ENCODE measurements at regions not wholly inside any gene's neighbourhood (a gene's known extent, or its start where the extent isn't known, plus 50 kb on each side); places are given as distances from the start of the nearest gene placed in this dataset.

DNA sequence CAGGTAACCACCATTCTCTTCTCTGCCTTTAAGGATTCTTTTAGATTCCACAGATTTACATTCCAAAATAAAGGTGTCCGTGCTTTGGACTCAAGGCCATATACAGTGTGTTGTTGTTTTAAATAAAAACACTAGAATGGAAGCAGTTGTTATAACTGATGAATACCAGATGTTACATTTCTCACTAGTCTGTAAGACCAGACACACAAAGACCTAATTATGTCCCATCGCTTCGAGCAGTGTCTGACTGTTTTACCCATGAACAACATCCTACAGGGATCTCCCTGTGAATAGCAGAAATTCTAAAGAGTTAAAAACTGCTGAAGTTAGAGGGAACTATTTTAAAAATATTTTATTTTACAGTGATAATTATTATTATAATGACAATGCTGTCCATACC, 574.7 kb upstream of the ZP4 start:
- TF ChIP-seq ZC3H10 (CRISPR knock-in tag; IDR thresholded peaks at IDR 0.05) (no peak), TCF4 (CRISPR knock-in tag; IDR thresholded peaks at IDR 0.05; ENCODE audit: borderline replicate concordance) (peak; percentile 93), ZNF565 (CRISPR knock-in tag; conservative IDR thresholded peaks at IDR 0.05; ENCODE audit: low read depth) (no peak), RARB (CRISPR knock-in tag; IDR thresholded peaks at IDR 0.05) (no peak)
- TF ChIP-seq, protein P1, sequence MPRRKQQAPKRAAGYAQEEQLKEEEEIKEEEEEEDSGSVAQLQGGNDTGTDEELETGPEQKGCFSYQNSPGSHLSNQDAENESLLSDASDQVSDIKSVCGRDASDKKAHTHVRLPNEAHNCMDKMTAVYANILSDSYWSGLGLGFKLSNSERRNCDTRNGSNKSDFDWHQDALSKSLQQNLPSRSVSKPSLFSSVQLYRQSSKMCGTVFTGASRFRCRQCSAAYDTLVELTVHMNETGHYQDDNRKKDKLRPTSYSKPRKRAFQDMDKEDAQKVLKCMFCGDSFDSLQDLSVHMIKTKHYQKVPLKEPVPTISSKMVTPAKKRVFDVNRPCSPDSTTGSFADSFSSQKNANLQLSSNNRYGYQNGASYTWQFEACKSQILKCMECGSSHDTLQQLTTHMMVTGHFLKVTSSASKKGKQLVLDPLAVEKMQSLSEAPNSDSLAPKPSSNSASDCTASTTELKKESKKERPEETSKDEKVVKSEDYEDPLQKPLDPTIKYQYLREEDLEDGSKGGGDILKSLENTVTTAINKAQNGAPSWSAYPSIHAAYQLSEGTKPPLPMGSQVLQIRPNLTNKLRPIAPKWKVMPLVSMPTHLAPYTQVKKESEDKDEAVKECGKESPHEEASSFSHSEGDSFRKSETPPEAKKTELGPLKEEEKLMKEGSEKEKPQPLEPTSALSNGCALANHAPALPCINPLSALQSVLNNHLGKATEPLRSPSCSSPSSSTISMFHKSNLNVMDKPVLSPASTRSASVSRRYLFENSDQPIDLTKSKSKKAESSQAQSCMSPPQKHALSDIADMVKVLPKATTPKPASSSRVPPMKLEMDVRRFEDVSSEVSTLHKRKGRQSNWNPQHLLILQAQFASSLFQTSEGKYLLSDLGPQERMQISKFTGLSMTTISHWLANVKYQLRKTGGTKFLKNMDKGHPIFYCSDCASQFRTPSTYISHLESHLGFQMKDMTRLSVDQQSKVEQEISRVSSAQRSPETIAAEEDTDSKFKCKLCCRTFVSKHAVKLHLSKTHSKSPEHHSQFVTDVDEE (CRISPR knock-in tag; IDR thresholded peaks at IDR 0.05): peak; percentile 10; the same call in 1 of the 2 replicates
- ATAC-seq: peak; percentile 91

DNA sequence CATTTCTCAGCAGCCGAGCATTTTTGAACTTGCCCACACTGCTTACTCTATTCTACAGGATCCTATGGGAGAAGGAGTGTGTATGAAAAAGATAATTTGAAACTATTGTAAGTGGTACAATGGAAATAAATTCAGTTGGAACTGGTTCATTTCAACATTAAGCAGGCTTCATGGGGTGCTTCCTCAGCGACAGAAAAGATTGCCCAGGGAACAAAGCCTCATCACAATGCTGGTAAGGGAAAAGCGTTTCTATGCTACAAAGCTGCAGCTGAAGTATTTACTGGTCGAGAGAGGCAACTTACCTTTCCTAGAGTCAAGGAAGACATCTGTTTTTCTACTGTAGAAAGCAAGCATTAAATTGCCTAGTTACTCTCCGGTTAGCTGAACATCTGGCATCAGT, 568.2 kb upstream of the ZP4 start:
- TF ChIP-seq, protein P2, sequence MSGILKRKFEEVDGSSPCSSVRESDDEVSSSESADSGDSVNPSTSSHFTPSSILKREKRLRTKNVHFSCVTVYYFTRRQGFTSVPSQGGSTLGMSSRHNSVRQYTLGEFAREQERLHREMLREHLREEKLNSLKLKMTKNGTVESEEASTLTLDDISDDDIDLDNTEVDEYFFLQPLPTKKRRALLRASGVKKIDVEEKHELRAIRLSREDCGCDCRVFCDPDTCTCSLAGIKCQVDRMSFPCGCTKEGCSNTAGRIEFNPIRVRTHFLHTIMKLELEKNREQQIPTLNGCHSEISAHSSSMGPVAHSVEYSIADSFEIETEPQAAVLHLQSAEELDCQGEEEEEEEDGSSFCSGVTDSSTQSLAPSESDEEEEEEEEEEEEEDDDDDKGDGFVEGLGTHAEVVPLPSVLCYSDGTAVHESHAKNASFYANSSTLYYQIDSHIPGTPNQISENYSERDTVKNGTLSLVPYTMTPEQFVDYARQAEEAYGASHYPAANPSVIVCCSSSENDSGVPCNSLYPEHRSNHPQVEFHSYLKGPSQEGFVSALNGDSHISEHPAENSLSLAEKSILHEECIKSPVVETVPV (CRISPR knock-in tag; IDR thresholded peaks at IDR 0.05): no peak
- TF ChIP-seq, protein P3, sequence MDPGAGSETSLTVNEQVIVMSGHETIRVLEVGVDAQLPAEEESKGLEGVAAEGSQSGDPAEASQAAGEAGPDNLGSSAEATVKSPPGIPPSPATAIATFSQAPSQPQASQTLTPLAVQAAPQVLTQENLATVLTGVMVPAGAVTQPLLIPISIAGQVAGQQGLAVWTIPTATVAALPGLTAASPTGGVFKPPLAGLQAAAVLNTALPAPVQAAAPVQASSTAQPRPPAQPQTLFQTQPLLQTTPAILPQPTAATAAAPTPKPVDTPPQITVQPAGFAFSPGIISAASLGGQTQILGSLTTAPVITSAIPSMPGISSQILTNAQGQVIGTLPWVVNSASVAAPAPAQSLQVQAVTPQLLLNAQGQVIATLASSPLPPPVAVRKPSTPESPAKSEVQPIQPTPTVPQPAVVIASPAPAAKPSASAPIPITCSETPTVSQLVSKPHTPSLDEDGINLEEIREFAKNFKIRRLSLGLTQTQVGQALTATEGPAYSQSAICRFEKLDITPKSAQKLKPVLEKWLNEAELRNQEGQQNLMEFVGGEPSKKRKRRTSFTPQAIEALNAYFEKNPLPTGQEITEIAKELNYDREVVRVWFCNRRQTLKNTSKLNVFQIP (CRISPR knock-in tag; IDR thresholded peaks at IDR 0.05; ENCODE audit: borderline replicate concordance, low read depth): no peak
- TF ChIP-seq, protein P4, sequence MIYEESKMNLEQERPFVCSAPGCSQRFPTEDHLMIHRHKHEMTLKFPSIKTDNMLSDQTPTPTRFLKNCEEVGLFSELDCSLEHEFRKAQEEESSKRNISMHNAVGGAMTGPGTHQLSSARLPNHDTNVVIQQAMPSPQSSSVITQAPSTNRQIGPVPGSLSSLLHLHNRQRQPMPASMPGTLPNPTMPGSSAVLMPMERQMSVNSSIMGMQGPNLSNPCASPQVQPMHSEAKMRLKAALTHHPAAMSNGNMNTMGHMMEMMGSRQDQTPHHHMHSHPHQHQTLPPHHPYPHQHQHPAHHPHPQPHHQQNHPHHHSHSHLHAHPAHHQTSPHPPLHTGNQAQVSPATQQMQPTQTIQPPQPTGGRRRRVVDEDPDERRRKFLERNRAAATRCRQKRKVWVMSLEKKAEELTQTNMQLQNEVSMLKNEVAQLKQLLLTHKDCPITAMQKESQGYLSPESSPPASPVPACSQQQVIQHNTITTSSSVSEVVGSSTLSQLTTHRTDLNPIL (CRISPR knock-in tag; IDR thresholded peaks at IDR 0.05; ENCODE audit: low read depth): no peak
- no peak for TF ChIP-seq ZC3H10 (CRISPR knock-in tag; IDR thresholded peaks at IDR 0.05)
- no peak for TF ChIP-seq ZFP3 (CRISPR knock-in tag; IDR thresholded peaks at IDR 0.05)
- TF ChIP-seq, protein P5, sequence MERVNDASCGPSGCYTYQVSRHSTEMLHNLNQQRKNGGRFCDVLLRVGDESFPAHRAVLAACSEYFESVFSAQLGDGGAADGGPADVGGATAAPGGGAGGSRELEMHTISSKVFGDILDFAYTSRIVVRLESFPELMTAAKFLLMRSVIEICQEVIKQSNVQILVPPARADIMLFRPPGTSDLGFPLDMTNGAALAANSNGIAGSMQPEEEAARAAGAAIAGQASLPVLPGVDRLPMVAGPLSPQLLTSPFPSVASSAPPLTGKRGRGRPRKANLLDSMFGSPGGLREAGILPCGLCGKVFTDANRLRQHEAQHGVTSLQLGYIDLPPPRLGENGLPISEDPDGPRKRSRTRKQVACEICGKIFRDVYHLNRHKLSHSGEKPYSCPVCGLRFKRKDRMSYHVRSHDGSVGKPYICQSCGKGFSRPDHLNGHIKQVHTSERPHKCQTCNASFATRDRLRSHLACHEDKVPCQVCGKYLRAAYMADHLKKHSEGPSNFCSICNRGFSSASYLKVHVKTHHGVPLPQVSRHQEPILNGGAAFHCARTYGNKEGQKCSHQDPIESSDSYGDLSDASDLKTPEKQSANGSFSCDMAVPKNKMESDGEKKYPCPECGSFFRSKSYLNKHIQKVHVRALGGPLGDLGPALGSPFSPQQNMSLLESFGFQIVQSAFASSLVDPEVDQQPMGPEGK (CRISPR knock-in tag; IDR thresholded peaks at IDR 0.05; ENCODE audit: borderline replicate concordance): no peak
- no peak for TF ChIP-seq RARB (CRISPR knock-in tag; IDR thresholded peaks at IDR 0.05)
- no peak for TF ChIP-seq OSR1 (CRISPR knock-in tag; IDR thresholded peaks at IDR 0.05)
- TF ChIP-seq ZNF70 (CRISPR knock-in tag; IDR thresholded peaks at IDR 0.05): no peak
- TF ChIP-seq TCF4 (CRISPR knock-in tag; IDR thresholded peaks at IDR 0.05; ENCODE audit: borderline replicate concordance): no peak
- no peak for TF ChIP-seq GLIS3 (CRISPR knock-in tag; IDR thresholded peaks at IDR 0.05)
- no peak for TF ChIP-seq ISL1 (CRISPR knock-in tag; IDR thresholded peaks at IDR 0.05)
- TF ChIP-seq ZNF8 (CRISPR knock-in tag; IDR thresholded peaks at IDR 0.05): no peak
- no peak for TF ChIP-seq ZNF565 (CRISPR knock-in tag; conservative IDR thresholded peaks at IDR 0.05; ENCODE audit: low read depth)
- no peak for TF ChIP-seq CSDC2 (CRISPR knock-in tag; IDR thresholded peaks at IDR 0.05)
- ATAC-seq: no peak; the same call in 2 of the 3 replicates

DNA sequence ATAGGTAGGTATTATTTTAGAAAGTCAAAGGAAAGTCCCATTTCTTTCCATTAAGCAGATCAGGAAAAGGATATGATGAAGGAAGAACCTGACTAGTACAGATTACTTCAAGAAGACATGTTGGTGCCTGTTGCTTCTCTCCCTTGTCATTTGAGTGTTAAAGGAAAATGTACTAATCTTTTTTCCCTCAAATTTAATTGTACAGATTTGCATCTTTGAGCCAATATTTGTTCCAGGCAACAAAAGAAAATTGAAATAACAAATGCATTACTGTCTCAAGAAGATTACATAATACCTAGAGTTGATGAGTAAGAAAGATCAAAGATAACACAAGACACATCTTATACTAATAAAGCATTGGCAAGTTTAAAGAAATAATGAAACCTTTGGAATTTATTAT, 566.9 kb upstream of the ZP4 start:
- TF ChIP-seq, protein P5 (CRISPR knock-in tag; IDR thresholded peaks at IDR 0.05; ENCODE audit: borderline replicate concordance): 0 out of 2 replicates have a peak, but pooled peaks have one; percentile 18
- TF ChIP-seq TOX (CRISPR knock-in tag; IDR thresholded peaks at IDR 0.05; ENCODE audit: borderline replicate concordance) (peak; percentile 67), OSR1 (CRISPR knock-in tag; IDR thresholded peaks at IDR 0.05) (no peak), PPARA (CRISPR knock-in tag; IDR thresholded peaks at IDR 0.05; ENCODE audit: borderline replicate concordance) (no peak), ISL1 (CRISPR knock-in tag; IDR thresholded peaks at IDR 0.05) (peak; percentile 81; the same call in 1 of the 2 replicates)
- peak; percentile 42 for ATAC-seq

Data from SK-N-SH treated with all-trans-retinoic acid at 6 μM for 48 hours (cell line).